Activated naive CD4-positive, alpha-beta T cell treated with Interleukin-2 at 50 U/mL for 16 hours (primary cell): ENCODE measurements at regions not wholly inside any gene's neighbourhood (a gene's known extent, or its start where the extent isn't known, plus 50 kb on each side); places are given as distances from the start of the nearest gene placed in this dataset.

ENCODE experiments used
- DNase-seq: peaks from one replicate; pipeline ENCODE4 v3.0.0-alpha.2; 2020

DNA sequence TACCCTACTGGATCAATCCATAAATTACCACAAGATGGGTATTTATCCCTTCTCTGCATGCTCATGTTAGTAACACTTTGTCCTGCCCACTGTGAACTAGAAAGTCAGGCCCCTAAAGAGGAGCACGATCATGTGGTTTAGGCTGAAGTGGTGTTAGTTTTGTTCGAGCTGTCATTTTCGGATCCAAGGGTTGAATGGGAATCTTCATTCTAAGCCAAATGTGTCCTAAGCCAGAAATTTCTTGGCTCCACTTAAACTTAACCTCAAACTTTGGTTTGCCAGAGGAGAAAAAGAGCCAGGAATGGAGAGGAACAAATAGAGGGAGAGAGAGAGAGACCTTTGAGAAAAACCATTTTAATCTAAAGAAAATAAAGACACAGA is 837.7 kb upstream of the ZNF608 start:
- no peak for DNase-seq

DNA sequence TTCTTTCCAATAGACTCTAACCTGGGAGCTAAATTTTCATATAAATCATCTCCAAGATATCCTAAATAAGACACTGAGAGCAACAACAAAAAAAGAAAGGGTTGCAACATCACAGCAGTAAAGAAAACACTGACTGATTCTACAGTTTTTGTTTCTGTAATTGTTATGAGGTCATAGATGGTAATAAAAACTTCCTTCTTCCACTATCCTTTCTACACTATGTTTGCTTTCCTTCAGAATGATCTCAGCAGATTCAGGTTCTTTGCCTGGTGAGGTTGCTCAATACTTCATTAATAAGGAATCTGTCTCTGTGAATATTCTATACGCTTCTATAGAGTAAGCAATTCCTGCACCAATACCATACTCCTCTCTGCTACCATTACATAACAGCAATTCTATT is 835.6 kb upstream of the GRAMD2B start:
- DNase-seq, result no peak

DNA sequence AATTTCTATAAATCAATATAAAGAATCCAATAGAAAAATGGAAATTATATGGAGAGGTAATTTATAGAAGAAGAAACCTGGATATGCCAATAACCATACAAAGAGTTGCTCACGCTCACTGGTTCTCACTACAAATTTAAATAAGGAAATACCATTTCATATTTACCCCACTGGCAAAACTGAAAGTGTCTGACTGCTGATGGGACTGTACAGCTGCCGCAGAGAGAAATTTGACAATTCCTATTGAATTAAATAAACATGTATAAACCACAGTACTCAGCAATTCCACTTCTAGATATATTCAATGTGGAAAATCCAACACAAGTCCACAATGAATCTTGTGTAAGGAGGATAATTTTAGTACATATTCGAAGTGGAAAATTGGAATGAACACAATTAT is 830.4 kb upstream of the GRAMD2B start:
- DNase-seq, result no peak

DNA sequence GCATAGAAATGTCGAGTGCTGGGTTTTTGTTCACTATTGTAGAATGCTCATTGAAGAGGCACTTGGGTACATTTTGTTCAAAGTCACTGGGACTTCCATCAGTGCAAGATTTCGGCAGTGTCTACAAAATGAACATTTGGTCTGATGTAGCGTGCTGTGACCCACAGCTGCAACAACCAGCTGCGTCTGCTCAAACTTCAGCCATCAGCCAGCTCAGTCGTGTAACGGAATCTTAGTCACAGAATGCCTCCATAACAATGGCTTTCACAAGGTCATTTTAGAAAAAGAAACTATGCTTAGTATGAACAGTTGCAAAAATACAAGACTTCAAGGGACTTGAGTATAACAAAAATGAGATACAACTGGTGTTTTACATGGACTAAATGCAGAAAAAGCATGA is 828.1 kb upstream of the GRAMD2B start:
- DNase-seq, result no peak

DNA sequence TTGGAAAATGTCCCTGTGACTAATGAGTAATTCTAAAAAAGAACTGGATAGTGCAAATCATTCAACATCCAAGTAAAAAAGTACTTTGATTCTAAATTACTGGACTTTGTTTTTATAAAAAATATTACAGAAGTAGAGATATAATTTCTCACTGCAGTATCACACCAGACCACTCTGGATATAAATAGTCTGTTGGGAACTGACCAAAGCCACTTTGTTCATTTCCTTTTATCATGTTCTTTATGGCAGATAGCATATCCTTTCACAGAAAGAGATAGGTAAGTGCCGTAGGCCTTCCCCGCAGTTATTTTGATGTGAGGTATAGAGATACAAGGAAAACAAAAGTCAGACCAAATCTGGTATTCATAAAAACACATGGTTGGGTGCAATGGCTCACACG is 827.4 kb upstream of the GRAMD2B start:
- no peak for DNase-seq

DNA sequence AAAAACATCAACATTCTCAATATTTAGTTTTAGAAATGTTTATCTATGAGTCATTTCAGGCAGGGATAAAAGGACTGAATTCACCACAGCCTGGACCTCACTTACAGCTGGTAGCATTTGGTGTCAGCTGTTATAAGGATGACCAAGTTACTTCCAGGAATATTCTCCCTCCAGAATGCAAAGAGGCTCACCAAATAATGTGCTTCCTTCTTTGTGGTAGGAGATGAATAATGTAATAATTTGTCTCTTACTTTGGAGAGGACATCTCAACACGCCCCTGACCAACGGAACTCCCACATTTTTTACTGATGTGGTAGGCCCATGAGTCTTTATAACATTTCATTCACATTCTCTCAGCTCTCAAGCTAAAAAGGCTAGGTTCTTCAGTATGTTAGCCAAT is 825.9 kb upstream of the GRAMD2B start:
- no peak for DNase-seq

DNA sequence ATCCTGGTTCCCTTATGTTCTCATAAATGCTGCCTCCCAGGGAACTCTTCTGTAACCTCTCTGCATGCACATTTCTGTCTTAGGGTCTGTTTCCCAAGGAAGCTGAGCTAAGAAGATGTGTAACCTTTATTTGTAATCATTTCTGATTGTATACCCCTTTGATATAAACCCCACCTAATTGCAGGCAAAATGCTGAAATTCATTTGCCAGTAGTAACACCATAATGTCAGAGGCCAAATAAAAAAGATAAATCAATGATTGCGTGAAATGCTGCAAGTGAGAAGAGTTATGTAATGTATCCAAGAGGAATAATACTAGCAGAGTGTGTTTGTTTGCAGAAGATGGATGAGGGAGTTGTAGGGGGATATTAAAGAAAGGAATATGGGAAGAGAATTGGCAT is 822.6 kb upstream of the GRAMD2B start:
- no peak for DNase-seq

DNA sequence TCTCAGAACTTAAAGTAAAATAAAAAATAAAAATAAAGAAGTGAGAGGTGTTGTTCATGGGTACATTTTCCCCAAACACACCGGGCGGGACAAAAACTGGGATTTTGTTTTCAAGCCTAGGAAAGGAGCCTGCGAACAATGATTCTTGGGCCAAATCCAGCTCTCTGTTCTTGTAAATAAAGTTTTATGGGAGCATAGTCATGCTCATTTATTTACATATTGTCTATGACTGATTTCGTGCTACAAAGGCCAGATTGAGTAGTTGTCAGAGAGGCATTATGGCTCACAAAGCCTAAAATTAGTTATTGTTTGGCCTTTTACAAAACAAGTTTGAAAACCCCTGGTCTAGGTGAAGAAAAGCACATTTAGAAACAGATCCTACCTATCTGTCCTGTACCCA is 821.0 kb upstream of the GRAMD2B start:
- DNase-seq, result no peak

DNA sequence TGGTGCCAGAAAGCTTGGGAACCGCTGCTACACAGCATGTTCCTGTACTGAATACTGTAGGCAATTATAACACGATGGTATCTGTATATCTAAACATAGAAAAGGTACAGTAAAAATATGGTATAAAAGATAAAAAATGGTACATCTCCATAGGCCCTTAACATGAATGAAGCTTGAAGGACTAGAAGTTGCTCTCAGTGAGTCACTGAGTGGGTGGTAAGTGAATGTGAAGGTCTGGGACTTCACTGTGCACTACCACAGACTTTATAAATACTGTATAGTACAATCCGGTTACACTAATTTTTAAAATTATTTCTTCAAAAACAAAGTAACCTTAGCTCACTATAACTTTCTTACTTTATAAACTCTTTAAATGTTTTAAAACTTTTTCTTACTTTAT is 819.9 kb upstream of the GRAMD2B start:
- no peak for DNase-seq

DNA sequence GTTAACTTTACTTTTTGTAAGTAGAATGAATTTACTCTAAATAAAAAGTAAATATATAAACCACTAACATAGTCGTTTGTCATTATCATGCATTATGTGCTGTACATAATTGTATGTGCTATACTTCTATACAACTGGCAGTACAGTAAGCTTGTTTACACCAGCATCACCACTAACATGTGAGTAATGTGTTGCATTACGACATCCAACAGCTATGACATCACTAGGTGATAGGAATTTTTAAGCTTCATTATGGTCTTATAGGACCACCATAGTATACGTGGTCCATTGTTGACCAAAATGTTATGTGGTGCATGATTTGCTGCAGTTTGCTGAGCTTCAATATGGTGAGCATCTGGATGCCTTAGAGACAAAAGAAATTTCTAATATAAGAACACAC is 819.1 kb upstream of the GRAMD2B start:
- no peak for DNase-seq

DNA sequence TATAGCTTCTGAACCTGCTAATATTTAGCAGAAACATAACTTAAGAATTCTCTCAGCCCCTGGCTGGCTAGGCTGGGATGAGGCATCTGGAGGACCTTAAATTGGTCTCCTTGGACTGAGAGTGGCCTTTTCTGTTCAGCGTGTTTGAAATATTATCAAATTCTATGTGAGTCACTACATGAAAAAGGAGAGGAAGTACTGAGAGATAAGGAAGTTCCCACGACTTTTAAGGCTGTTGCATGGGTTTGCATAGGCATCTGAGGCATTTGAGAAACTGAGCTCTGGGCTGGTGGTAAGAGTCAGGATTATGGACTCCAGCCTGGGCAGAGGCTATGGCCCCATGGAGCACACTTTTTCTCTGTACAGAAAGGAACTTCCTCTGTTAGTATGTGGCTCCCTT is 816.2 kb upstream of the GRAMD2B start:
- DNase-seq, result no peak

DNA sequence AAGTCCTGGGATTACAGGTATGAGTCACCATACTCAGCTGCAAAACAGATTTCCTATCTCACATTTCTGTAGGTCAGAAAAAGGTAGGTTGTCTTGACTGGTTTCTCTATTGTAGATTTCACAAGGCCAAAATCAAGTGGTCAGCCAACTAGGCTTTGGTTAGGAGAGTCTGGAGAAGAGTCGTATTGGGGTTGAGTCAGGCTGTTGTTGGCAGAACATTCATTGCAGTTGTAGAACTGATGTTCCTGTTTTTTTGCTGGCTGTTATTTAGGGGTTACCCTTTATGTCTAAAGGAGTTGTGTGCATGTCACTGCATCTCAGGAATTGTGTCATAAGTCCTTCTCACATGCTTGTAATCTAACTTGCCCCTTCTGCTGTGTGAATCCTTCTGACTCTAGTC is 814.2 kb upstream of the GRAMD2B start:
- DNase-seq, result no peak

DNA sequence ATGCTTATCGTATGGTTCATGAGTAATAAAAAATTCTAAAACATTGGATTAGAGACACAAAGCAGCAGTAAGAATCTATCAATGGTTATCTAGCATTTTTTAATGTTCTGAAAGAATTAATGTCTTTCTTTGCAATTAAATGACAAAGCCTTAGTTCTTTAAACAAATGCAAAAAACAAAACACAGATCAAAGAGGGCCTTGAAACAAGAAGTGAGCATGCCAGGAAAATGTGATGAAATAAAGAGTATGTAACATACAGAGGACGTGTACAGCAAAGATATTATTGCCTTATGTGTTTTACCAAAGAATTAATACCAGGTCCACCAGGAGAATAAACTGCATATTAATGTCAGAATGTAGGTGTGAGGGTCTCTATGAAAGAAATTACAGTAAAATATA is 812.3 kb upstream of the GRAMD2B start:
- no peak for DNase-seq

DNA sequence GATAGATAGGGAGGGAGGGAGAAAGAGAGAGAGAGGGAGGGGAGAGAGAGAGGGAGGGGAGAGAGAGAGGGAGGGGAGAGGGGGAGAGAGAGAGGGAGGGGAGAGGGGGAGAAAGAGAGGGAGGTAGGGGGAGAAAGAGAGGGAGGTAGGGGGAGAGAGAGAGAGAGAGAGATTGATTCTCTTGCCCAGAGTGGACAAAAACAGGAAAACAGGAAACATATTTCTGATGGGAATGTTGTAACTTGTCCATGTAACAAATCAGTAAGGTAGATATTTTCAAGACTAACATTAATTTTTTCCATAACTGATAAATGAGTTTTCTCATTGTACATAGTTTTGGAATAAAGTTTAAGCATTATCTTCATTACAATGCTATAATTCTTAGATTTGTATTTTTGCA is 811.7 kb upstream of the GRAMD2B start:
- DNase-seq, result no peak

DNA sequence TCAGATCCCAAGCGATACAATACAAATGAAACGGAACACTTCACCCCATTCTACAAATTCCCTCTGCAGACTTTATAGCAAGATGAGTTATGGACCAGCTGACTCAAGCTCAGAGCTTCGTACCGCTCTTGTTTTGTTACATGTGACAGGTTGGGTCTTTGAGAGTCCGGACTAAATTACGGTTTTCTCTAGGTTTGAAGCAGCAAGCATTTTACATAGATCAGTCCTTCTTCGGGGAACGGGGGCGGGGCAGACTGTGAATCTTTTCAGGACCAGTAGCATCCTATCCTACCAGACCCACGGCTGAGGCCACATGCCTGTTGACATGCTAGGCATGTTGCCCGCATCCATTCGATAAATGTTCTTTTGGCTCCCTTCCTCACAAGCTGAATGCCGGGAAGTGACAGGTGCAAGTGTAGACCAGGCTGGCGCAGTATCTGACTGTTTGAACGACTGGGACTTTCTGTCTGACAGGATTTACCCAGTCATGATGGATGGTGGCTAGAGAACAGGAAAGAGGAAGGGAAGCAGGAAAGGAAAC is 811.0 kb upstream of the GRAMD2B start:
- no peak for DNase-seq

DNA sequence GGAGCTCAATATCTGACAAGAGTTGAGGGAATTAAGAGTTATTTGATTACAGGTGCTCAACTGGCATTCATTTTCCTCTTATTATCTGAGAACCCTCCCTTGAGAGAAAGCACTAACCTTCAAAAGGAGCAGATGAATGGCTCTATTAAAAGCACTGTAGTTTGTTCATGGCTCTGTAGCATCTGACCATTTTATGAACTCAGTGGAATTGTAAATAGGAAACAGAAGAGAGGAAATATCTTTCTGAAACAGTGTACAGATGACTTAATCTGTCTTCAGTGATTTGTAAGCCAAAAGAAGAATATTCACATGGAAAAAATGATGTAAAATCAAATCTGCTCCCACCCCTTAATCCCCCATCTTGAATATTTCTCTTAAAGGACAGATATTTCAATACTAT is 810.4 kb upstream of the GRAMD2B start:
- DNase-seq, result no peak

DNA sequence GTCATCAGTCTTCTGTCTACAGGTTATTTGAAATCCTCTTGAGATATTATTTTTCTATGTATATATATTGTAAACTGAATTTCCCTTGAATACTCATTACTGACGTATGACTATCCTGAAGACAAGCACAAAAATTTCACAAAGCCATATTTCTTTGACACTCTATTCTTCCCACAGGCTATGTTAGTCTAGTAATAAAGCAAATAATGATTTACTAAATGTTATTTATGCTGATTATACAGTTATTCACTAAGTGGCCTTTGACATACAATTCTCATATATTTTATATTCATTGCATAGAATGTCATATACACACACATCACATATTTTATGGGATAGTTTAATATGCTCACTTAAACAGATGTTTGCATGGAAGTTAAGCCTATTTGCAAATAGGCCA is 793.0 kb upstream of the GRAMD2B start:
- no peak for DNase-seq

DNA sequence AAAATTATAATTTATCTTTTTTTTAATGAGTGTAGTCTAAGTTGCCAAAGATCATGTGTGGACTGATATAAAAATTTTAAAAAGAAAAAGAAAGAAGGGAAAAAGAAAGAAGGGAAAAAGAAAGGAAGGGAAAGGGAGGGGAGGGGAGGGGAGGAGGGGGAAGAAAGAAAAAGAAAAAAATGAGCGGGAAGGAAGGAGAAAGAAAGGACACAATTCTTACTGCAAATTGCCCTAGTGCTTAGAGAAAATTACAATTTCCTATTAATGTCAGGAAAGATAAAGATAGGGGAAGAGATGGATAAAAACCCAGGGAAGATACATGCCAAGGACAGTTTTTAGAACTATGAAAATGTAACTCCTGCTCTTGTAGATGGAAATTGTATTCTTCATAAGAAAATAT is 789.7 kb upstream of the GRAMD2B start:
- no peak for DNase-seq

DNA sequence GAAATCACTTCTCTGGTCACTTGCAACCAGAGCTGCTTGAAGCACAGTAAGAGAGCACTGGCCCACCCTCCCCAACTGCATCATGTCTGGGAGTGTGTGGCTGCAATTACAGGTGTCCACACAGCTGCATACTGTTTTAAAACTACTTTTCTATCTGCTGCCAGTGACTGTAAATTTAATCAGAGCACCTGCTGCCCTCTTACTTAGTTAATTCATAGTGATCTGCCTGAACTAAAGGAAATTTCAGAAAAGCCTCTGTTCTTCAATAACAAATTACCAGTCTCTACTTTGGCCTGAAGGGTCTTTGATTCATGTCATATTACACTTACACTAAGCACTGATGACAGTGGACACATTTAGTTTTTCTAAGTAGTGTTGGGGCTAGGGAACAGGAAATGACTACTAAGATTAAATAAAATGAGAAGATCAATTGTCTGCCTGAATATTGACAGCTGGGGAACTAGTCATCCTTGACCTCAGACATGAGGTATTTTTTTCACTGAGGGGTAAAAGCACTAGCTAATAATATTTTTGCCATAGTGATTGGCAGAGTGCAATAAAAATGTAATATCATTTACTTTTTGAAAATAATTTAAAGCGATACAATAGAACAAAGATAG is 788.9 kb upstream of the GRAMD2B start:
- no peak for DNase-seq

DNA sequence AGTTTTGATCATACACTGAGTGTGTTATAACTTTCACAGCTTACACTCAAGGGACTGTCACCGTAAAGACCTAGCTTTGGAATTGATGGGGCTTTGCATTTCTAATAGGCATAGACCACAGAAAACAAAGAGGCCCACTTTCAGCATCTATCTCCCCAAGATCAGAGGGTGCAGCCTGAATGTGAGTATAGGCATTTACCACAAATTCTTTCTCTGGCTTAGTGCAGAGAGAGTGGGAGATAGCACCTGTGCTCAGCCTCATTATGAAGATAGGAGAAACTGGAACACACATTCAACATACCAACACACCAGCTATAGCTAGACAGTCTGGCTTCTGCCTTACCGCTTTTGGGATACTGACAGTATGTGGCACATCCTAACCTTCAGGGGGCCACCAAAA is 783.4 kb upstream of the GRAMD2B start:
- no peak for DNase-seq

DNA sequence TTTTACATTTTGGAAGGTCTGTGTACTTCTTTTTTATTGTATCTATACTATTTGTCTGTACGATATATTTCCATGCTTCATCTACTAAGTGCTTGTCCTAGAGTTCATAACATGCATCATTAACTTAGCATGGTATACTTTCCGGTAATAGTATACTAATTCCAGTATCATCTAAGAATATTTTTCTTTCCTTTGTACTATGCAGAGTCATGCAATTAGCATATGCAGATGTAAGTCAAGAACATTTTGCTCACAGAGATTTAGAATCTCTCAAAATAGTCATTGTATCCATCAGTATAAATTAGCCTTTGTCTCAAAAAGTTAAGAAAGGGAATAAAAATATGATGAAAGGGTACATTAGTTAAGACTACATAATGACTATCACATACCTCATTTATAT is 770.4 kb upstream of the GRAMD2B start:
- DNase-seq, result no peak

DNA sequence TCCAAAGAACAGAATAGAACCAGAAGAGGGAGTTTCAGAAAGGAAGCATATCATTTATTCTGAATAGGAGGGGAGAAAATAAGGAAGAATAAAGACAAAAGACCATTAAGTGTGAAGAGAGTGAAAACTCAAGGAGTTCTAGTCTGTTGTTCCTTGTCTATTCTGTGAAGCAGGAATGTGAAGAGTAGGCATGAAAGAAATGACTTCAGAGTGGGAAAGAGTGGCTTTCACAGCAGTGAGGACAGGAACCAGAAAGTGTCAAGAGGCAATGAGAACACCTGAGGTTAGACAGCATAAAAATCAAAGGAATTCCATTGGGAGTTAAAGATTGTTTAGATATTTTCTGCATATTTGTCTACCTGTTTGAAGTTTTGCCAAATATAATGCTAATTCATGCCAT is 768.8 kb upstream of the GRAMD2B start:
- no peak for DNase-seq

DNA sequence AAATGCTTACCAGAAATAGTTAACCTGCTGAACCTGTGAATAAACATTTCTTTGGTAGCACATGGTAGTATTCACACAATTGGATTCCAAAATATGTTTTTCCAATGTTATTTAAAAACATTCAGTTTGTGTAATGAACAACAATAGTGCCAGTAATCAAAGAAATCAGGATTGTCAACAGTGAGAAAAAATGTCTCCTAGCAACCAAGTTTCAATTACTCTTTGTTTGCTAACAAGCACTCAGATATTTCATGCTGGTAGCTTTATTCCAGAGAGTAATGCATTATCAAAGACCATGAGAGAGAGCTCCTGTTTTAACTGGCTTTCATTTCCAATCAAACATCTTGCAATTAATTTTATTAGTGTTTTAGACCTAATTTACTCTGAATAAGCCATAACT is 768.1 kb upstream of the GRAMD2B start:
- no peak for DNase-seq

DNA sequence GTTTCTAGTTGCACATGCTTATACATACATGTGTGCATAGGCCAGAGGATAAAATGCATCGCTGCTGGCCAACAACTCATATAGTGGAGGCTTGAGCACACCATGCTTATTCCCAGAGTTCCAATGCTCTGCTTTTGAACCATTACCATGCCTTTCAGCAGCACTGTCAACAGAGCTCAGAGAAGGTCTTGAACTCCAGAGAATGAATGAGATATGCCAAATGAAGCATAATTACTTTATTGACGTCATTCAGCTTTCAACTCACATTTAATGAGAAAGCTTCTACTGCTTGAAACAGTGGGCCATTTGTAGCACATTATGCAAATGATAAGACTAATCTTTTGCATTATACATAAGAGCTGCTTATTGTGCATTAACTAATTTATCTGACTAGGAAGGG is 765.3 kb upstream of the GRAMD2B start:
- DNase-seq, result no peak

DNA sequence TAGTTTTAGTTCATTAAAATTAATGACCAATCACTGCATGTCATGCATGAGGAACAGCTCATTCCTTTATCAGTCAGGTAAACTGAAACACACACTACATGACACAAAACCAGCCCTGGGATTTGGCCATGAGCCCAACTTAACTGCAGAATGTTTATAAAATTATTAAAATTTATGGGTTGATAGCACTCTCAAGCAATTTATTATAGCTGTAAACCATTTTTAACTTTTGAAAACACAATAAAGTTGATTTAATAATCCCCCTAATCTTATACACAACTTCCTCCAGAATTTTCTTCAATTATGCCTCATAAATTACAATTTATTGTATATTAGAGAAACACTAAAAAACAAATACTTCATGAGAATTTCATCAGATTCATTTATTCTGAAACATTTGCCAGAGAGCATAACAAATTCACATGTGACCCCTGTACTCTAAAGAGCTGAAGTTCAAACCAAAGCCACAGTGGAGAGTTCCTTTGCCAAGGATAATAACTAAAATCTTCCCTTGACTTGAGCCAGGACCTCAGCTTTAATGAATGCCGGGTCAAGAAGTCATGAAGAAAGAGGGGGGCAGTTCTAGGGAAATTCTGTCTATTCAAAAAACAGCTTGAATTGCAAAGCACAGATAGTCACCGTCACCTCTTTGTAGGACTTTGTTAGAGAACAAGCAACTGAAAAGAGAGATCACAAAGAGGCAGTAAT is 763.7 kb upstream of the GRAMD2B start:
- DNase-seq, result no peak
